Endodermal cell (in vitro differentiated cells): ENCODE measurements at regions not wholly inside any gene's neighbourhood (a gene's known extent, or its start where the extent isn't known, plus 50 kb on each side); places are given as distances from the start of the nearest gene placed in this dataset.

Source experiments
- DNase-seq: peaks from one replicate; pipeline ENCODE4 v3.0.0-alpha.2; 2017
- H3K27ac ChIP-seq: 2 replicates; pipeline ENCODE4 v1.5.1; 2013; ENCODE audit warnings: mild to moderate bottlenecking, low read depth, low read length, moderate library complexity
- H3K27me3 ChIP-seq: 2 replicates; pipeline ENCODE4 v1.6.1; 2013; ENCODE audit warnings: mild to moderate bottlenecking, low read length, moderate library complexity; ENCODE audit not compliant: insufficient read depth, control insufficient read depth, poor library complexity, severe bottlenecking
- H3K36me3 ChIP-seq: 2 replicates; pipeline ENCODE4 v1.7.0; 2013; ENCODE audit warnings: mild to moderate bottlenecking, low read length, moderate library complexity; ENCODE audit not compliant: control insufficient read depth, insufficient read depth
- H3K4me1 ChIP-seq: one replicate; pipeline ENCODE4 v1.7.0; 2013; ENCODE audit warnings: low read length; ENCODE audit not compliant: control insufficient read depth, insufficient read depth
- H3K4me3 ChIP-seq: 2 replicates; pipeline ENCODE4 v1.5.1; 2013; ENCODE audit warnings: mild to moderate bottlenecking, low read length, moderate library complexity
- H3K9ac ChIP-seq: 2 replicates; pipeline ENCODE4 v1.6.1; 2013; ENCODE audit warnings: mild to moderate bottlenecking, low read length, moderate library complexity; ENCODE audit not compliant: poor library complexity, severe bottlenecking; ENCODE audit errors: extremely low read depth
- H3K9me3 ChIP-seq: 2 replicates; pipeline ENCODE4 v1.6.1; 2013; ENCODE audit warnings: mild to moderate bottlenecking, low read length, moderate library complexity; ENCODE audit not compliant: control insufficient read depth
- H3K27ac Mint-ChIP-seq: 2 replicates; pipeline ENCODE4 v1.8.0; 2020; ENCODE audit warnings: mixed read lengths
- H3K27me3 Mint-ChIP-seq: 2 replicates; pipeline ENCODE4 v1.8.0; 2021; ENCODE audit warnings: mild to moderate bottlenecking, mixed read lengths; ENCODE audit not compliant: insufficient read depth
- H3K36me3 Mint-ChIP-seq: 2 replicates; pipeline ENCODE4 v1.8.0; 2020; ENCODE audit warnings: low read depth, mixed read lengths
- H3K4me1 Mint-ChIP-seq: 2 replicates; pipeline ENCODE4 v1.8.0; 2020; ENCODE audit warnings: mixed read lengths
- H3K4me3 Mint-ChIP-seq: 2 replicates; pipeline ENCODE4 v1.8.0; 2020; ENCODE audit warnings: mild to moderate bottlenecking, moderate library complexity, mixed read lengths
- H3K9me3 Mint-ChIP-seq: 2 replicates; pipeline ENCODE4 v1.8.0; 2020; ENCODE audit warnings: mild to moderate bottlenecking, mixed read lengths
- CTCF ChIP-seq: fragments of 200-600 bp; sonication (generic); conservative IDR thresholded peaks from 2 replicates; pipeline ENCODE4 v1.5.0; 2021; ENCODE audit warnings: antibody characterized with exemption, mild to moderate bottlenecking
- WGBS, 2 experiments: methylation state at CpG; one replicate each; pipeline versions ENCODE4 v1.1.5 to v1.1.7; 2013; ENCODE audit warnings: missing lambda C conversion rate in 2 of 2, mixed read lengths in 1 of 2; ENCODE audit not compliant: insufficient coverage in 1 of 2, insufficient read length in 1 of 2; 5-methylcytosine and 5-hydroxymethylcytosine counted together

GRCh38 chr11:87528752-87529151 is 491.0 kb downstream of the TMEM135 start:
- H3K9ac ChIP-seq: no peak overlapping the region
- peaks cover 8% of the 10 kb centered on the region for H3K4me1 Mint-ChIP-seq
- peaks cover 13% of the 10 kb centered on the region for H3K9me3 ChIP-seq
- no peaks in the 10 kb centered on the region for H3K4me1 ChIP-seq
- no peak overlapping the region for H3K27ac ChIP-seq
- H3K27ac Mint-ChIP-seq: no peak overlapping the region
- H3K4me3 Mint-ChIP-seq: no peak overlapping the region
- H3K27me3 Mint-ChIP-seq: no peaks in the 10 kb centered on the region
- TF ChIP-seq CTCF: no peak
- peaks cover 14% of the 10 kb centered on the region for H3K9me3 Mint-ChIP-seq
- no peak overlapping the region for H3K4me3 ChIP-seq
- no peaks in the 10 kb centered on the region for H3K36me3 ChIP-seq
- no peak for DNase-seq
- WGBS, 2 experiments: 95 to 100% methylated on average over 3 of the region's 3 CpGs
- no peaks in the 10 kb centered on the region for H3K36me3 Mint-ChIP-seq
- no peaks in the 10 kb centered on the region for H3K27me3 ChIP-seq

DNA sequence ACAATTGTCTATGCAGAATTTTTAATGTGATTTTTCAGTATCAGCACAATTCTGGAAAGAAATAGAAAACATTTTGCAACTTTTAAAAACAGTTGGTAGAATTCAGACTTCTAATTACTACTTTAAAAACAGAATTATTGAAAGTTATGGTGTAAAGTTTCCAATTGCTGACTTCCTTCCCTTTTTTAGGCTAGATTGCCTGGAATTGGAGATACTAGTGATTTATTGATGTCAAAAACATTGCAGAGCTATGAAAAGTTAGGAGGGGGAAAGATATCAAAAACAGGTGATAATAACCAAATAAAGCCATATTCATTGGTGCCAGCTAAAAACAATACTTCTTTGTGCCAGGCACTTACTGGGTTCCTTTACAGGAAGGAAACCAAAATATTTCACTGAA is 485.5 kb downstream of the TMEM135 start:
- Histone ChIP-seq H3K27ac (no peak overlapping the region), H3K9ac (no peak overlapping the region), H3K9me3 (peaks cover 20% of the 10 kb centered on the region), H3K4me1 (no peaks in the 10 kb centered on the region), H3K27me3 (peaks cover 6% of the 10 kb centered on the region), H3K36me3 (no peaks in the 10 kb centered on the region), H3K4me3 (peak overlapping the region; percentile 25)
- Mint-ChIP-seq H3K4me3 (no peak overlapping the region), H3K27me3 (no peaks in the 10 kb centered on the region), H3K9me3 (peaks cover 21% of the 10 kb centered on the region), H3K27ac (no peak overlapping the region), H3K36me3 (no peaks in the 10 kb centered on the region), H3K4me1 (peaks cover 3% of the 10 kb centered on the region)
- no peak for DNase-seq
- no peak for TF ChIP-seq CTCF

GRCh38 chr11:87518266-87518665 is 480.5 kb downstream of the TMEM135 start:
- Histone ChIP-seq H3K27me3 (peaks cover 6% of the 10 kb centered on the region), H3K36me3 (no peaks in the 10 kb centered on the region), H3K9ac (no peak overlapping the region), H3K4me1 (no peaks in the 10 kb centered on the region), H3K27ac (no peak overlapping the region), H3K4me3 (no peak overlapping the region), H3K9me3 (peaks cover 2% of the 10 kb centered on the region)
- Mint-ChIP-seq H3K4me1 (peaks cover 12% of the 10 kb centered on the region), H3K9me3 (peaks cover 4% of the 10 kb centered on the region), H3K27ac (no peak overlapping the region), H3K27me3 (no peaks in the 10 kb centered on the region), H3K36me3 (no peaks in the 10 kb centered on the region), H3K4me3 (no peak overlapping the region)
- no CpG with 5 or more reads among the region's 1 CpG for WGBS, 2 experiments
- TF ChIP-seq CTCF: no peak
- DNase-seq: no peak
